OCI-M2 (cell line): ENCODE measurements at regions not wholly inside any gene's neighbourhood (a gene's known extent, or its start where the extent isn't known, plus 50 kb on each side); places are given as distances from the start of the nearest gene placed in this dataset.

Experiments used
- DNase-seq: peaks from one replicate; lab custom pipeline; 2025; ENCODE audit not compliant: unreplicated experiment; lab: John Stamatoyannopoulos, UW

DNA sequence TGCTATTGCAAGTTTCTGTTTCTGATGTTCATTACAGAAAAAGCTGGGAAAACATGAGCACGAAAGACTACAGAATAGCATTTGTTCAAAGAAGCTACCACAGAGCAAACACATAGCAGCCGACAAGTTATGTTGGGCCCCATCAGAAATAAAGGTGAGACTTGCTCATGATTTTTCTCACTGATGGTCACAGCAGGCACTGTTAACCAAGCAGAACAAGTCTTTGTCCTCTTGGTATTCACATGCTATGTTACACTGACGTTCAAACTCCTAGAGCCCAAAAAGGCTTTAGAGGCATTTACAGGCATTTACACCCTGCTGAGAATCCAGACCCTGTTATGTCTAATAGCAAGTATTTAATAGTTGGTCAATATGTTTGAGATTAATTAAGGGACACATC, 235.0 kb upstream of the HNMT start:
- DNase-seq: no peak

DNA sequence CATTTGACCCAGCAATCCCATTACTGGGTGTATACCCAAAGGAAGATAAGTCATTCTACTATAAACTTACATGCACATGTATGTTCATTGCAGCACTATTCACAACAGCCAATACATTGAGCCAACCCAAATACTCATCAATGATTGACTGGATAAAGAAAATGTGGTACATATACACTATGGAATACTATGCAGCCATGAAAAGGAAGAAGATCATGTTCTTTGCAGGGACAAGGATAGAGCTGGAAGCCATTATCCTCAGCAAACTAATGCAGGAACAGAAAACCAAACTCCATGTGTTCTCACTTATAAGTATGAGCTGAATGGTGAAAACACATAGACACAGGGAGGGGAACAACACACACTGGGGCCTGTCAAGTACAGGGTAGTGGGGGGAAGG, 226.7 kb upstream of the HNMT start:
- no peak for DNase-seq

DNA sequence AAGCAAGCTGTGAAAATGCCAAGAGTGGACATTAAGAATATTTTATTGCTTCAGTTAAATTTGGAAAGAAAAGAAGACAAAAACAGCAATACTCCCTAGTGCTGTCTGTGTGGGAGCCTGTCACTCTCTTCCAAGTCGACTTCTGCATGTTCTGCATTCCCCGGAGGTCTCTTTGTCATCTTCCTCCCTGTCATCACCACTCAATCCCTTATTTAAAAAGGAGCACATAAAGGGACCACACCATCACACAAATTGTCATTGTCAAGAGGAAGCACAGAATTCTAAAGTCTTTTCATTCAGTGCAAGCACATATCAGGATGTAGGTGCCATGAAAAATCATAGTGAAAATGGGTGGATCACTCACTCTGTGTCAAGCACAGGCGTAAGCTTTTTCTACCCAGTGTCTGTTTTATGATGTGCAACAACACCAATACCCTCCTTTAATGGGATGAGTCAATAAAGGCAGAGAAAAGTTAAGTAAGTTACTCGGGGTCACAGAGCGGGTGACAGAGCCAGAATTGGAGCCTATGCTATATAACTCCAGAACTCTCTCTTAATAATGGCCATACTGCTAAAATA, 222.4 kb upstream of the HNMT start:
- no peak for DNase-seq

DNA sequence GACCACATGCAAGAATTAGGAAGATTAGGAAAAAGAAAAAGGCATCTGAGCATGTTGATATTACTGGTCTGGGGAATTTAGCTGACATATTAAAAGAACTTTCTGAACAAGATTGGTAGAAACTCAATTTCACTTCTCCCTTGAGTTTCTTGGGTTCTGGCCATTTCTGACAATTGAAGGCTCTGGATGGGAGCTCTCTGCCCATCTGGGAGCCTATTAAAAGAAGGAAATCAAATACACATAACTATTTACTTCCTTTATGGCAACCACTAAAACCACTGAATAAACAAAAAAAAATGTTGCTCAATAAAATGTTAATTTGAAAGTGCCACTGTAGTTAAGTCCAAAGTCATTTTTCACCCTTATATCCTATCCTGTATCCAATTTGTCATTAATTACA, 216.8 kb upstream of the HNMT start:
- DNase-seq: no peak

DNA sequence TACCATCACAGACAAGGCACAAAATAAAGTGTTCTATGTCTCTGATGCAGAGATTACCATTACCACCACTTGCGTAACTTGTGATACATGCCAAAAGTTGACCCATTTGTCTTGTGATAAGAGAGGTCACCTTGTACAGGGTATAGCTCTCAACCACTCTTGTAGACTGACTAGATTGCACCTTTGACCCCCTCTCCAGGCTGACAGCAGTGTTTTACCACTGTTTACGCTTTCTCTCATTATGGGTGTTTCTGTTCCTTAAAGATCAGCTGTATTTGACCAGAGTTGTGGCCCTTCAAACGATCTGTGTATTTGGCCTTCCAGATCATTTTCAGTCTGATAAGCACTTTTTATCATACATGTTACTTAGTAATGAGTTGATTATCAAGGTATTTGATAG, 215.7 kb upstream of the HNMT start:
- no peak for DNase-seq

DNA sequence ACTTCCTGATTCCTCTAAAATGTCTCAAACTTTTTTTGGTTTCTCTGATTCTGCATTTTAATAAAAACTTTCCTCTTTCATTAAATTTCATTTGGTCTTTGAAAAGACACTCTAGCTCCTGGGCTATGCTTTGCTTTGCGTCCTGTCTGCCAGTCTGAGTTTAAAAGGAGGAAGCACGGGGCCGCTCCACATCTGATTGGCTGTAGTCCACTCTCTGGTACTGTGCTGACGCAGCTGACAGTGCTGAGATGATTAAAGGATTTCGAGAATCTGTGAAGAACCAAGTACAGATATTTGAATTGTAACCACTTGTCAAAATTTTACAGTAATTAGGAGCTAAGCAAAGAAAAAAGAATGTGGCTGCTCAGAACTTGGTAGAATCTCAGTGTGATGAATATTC, 199.6 kb upstream of the HNMT start:
- no peak for DNase-seq

DNA sequence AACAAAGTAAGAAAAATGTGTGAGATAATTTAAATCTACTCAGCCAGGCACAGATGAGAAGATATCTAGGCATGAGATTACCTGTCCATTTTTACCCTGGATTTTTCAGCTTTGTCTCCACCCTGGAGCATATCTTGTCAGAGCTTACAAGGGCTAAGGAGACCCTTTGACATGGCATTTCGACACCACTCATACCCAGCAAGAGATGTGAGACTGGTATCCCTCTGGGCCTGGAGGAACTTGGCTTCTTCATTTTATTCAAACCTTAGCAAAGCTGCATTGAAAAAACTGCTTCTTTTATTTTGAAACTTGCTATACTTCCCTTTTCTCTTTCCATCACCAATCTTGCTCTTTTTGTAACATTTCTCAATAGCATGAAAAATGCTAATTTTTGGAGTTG, 194.9 kb upstream of the HNMT start:
- no peak for DNase-seq

DNA sequence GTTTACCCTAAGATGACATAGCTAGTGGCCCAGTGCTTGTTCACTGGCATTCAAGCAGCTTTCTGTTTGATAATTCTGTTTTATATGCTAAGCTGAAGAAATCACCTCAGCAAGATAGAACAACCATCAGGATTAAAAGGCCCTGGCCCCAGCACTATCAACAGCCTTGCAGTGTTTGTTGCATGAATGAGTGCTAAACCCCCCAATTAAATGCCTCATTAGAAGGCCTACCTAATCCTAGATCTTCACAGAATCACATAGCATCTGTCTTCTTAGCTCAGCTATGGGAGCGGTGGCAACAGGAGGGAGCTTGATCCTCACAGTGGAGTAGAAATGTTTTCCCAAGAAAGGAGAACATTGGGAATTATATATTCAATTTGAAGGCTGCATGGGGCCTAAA, 194.1 kb upstream of the HNMT start:
- DNase-seq: no peak

DNA sequence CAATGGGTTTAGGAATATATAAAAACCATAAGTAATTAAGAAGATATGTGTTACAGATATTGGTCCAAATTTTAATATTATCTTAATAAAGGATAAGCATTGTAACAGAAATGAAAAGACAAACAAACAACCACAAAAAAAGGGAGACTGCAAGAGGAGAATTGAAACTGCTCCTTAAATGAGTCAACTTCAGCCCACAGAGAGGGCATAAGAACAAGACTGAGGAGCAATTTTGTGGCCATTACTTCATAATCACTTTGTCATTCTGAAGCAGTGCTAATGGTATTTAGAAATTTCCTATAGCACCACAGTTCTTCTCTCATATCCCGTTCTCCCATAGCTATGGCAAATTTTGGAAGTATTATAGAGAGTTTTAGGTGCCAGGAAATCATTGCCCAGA, 193.2 kb upstream of the HNMT start:
- DNase-seq: no peak

DNA sequence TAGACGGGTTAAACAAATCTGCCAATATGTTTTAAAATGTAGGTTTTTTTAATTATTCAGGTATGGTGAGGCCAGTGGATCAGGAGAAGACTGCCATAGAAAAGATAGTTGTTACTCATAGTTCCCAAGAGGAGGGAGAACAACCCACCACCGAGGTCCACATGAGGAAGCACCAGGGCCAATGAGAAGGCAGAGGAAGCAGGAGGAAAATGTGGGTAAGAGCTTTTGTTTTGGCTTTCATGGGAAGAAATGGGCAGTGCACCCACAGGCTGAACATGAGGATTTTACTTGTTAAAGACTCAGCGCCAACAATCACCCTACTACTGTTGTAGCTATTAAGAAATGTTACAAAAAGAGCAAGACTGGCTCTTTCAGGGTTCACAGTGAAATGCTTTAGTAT, 191.8 kb upstream of the HNMT start:
- DNase-seq: no peak

DNA sequence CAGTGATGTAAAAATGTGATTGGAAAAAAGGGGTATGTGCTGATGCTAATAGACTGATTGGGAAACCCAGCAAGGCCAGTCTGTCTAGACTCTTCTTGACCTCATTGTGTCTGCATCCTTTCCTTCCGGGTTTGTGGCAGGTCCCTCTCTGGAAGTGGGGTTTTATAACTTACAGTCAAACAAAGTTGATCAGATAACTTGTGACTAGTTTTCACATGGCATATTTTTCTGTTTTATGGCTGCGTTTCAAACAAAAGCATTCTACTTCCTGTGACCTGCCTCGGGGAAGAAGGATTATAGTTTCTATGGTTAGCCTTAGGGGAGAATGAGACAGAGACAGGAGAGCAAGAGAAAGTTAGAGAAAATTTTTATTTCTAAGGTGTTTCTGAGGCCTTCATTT, 188.7 kb upstream of the HNMT start:
- no peak for DNase-seq

DNA sequence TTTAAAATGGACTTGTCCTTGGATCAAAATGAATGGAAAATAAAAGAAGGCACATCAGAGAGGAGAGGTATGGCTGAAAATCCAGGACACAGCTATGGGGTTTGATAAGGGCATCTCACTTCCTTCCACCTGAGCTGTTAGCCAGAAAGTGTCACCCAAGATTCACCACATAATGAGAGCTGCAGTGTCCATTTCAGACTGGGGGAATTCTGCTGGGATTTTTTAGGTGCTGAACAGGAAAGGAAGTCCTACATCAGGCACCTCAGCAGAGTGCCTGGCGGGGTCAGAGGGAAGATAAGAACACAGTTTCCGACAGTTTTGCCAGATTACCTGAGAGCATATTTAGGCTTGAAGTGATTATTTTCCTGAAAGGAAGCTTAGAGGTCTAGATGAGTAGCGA, 187.6 kb upstream of the HNMT start:
- no peak for DNase-seq

DNA sequence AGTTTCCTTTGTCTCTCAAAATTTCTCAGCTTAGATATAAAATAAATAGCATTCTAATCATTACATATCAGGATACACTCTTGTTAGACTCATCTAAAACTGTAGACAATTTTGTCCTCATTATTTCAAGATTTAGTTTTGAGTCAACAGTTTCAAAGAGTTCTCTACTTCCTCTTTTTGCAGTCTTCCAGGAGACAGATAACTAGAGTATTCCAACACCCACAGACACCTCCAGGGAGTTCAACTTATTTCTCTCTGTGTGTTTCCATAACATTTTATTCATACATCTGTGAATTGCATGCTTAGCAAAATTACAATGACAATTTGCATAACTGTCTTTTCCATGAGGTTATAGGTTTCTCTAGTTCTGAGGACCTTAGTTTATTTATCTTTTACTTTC, 166.6 kb upstream of the HNMT start:
- no peak for DNase-seq

DNA sequence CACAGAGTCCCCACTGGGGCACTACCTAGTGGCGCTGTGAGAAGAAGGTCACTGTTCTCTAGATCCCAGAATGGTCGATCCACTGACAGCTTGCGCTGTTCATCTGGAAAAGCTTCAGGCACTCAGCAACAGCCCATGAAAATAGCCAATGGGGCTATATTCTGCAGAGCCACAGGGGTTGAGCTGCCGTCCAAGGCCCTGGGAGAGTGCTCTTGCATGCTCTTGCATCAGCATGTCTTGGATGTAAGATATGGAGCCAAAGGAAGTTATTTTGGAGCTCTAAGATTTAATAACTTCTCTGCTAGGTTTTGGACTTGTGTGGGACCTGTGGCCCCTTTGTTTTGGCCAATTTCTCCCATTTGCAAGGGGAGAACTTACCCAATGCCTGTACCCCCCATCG, 164.7 kb upstream of the HNMT start:
- no peak for DNase-seq

DNA sequence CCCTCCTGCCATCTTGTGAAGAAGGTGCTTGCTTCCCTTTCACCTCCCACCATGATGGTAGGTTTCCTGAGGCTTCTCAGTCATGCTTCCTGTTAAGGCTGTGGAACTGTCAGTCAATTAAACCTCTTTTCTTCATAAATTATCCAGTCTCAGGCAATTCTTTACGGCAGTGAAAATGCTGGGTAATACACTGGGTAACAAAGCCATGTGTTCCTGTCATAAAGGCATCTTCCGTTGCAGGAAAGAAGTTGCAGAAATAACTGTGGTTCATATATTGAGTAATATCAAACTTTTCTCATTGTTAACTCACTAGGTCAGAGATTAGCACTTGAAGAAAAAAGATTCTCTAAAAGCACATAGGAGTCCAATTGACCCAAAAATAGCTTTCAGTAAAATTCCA, 163.9 kb upstream of the HNMT start:
- DNase-seq: no peak

DNA sequence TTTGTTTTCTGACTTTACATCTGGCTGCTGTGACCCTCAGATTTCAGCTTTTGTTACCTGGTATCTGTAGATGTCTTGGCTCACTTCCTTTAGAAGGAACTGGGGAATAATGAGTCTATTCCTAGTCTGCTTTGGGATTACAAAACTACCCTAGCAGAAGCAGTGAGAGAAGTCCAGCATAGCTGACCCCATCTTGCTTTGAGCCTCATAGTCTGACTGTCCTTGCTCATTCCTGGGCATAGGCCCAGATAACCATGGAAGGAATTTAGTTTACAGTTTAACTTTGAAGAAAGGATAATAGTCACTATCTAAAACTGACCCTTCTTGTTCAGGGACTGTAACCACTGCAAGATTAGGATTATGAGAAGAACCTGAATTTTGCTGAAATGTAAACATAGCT, 163.0 kb upstream of the HNMT start:
- no peak for DNase-seq

DNA sequence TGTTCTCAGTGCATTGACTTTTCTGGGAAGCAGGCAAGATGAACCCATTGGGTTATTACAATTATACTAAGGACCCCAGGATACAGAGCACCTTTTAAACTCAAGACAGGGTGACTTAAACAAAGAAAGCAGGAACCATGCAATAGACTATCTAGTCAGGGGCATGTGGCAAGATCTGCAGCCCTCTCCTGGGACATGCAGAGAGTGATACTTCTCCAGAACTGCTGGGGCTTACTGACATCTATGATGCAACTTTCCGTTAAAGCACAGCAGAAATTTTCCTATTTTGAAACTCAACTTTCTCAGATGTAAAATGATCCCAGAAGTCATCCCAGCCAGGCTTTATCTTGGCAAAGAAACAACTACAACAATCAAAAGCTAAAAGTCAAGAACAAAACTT, 162.2 kb upstream of the HNMT start:
- no peak for DNase-seq

DNA sequence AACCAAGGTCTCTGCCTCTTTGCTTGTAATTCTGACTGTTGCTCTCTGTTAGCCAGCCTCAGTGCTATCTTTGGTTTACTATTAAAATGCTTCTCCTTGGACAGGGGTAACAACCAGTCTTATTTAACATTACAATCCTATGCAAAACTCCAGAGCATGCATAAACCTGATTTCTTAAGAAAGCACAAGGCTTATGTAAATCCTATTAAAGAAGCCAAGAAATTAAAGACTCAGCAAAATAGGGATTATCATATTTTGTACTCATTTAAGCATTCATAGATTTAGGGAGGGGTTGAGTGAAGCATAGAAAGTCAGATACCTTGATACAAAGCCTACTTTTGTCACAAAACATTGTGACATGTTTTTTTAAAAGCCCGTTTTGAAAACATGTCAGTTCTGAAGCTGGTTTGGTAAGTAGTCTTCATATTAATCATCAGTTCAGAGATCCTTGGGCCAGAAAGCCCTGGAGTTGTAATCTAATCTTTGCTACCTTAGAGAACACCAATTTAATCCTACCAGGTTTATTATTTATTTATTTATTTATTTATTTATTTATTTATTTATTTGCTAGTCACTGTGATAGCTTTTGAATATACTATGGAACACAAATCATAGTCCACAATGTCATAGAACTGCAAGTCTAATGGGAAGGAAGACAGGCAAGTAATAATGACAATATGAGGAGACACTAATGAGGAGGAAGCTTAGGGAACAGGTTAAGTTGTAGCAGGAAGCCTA, 158.0 kb upstream of the HNMT start:
- DNase-seq: no peak

DNA sequence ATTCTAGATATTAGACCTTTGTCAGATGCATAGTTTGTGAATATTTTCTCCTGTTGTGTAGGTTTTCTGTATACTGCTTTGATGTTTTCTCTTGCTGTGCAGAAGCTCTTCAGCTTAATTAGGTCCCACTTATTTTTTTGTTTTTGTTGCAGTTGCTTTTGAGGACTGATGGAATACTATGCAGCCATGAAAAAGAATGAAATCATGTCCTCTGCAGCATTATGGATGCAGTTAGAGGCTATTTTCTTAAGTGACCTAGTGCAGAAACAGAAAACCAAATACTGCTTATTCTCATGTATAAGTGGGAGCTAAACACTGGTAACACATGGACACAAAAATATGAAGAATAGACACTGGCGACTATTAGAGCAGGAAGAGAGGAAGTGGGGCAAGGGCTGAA, 155.0 kb upstream of the HNMT start:
- DNase-seq: no peak

DNA sequence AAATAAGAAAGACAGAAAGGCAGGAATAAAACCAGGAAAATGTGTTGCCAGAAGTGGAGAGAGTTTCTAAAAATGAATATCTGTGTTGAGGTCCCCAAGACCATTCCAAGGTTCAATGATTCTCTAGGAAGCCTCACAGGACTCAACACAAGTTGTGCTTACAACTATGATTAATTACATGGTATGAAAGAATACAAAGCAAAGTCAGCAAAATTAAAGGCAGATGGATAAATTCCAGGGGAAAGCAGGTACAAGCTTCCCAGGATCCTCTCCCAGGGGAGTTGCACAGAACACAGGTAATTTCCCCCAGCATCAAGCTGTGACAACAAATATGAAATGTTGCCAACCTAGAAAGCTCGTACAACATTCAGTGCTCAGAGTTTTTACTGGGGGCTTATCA, 154.4 kb upstream of the HNMT start:
- no peak for DNase-seq

DNA sequence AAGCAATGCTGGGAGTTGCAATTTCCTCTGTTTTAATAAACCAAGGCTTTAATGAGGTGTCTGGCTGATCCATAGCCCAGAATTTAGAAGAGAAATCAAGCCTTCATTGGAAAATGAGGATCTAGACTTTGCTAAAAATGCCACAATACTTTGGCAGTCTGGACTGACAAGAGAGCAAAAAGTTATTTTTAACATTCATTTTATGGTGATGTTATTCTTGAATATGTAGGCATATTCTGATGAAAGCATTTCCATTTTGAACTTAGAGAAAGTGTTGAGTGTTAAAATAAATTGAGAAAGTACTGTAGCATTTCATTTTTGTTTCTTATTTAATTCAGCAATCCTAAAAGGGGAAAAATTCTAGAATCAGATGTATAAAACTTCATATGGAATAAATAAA, 151.8 kb upstream of the HNMT start:
- no peak for DNase-seq

DNA sequence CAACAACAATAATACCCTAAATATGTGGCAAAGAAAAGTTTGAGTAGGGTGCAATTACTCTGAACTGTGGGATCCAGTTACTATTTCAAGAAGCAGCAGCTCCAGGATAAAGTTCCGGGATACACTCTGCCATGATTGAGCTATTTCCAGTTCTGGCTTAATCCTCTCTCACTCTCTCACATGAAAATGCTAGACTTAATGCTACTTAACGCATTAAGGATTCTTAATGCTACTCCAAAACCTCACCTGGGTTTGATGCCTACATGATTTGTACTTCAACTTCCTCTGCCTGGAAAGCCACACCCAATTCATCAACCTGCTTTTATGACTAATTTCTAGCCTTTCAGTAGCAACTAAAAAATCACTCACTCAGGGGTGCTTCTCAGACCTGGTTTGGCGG, 151.1 kb upstream of the HNMT start:
- DNase-seq: no peak

DNA sequence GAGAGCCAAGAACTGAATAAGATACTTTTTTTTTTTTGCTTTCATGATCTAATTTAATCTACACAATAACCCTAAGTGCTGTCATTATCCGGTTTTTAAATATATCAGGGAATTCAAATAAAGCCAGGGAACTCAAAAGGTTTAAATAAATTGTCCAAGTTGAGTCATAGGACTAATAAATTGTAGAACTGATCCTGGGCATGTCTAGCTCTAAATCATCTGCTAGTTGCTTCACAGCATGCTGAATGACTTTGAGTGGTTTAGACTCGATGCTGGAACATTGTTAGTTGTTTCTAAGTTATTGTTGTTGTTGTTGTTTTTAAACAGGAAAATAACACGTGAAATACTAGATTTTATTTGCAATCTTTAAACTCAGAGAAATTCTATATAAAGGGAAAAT, 147.2 kb upstream of the HNMT start:
- DNase-seq: no peak
